Neural cell (in vitro differentiated cells): ENCODE measurements at regions not wholly inside any gene's neighbourhood (a gene's known extent, or its start where the extent isn't known, plus 50 kb on each side); places are given as distances from the start of the nearest gene placed in this dataset.

ENCODE experiments used
- H2AFZ ChIP-seq: fragments of 200-600, 300-800 bp; sonication (generic), shearing (Covaris generic); 2 replicates; pipeline ENCODE4 v1.6.0; 2014; ENCODE audit warnings: low read depth, mild to moderate bottlenecking, antibody characterized with exemption, low read length, moderate library complexity
- H3F3A ChIP-seq: fragments of 200-600 bp; shearing (Covaris generic); 2 replicates; pipeline ENCODE4 v1.6.1; 2016; ENCODE audit warnings: mild to moderate bottlenecking, moderate library complexity, mixed read lengths, antibody characterized with exemption, low read length; ENCODE audit not compliant: insufficient read depth, poor library complexity, severe bottlenecking
- H3K27ac ChIP-seq: fragments of 200-600, 300-800 bp; sonication (generic), shearing (Covaris generic); 2 replicates; pipeline ENCODE4 v1.5.1; 2014; ENCODE audit warnings: mild to moderate bottlenecking, low read length, moderate library complexity
- H3K27me3 ChIP-seq: fragments of 300-800, 200-600 bp; sonication (generic), shearing (Covaris generic); 2 replicates; pipeline ENCODE4 v1.6.0; 2014; ENCODE audit warnings: mild to moderate bottlenecking, low read depth, low read length, moderate library complexity; ENCODE audit not compliant: insufficient read depth
- H3K36me3 ChIP-seq: fragments of 300-800, 200-600 bp; sonication (generic), shearing (Covaris generic); 2 replicates; pipeline ENCODE4 v1.5.1; 2014; ENCODE audit warnings: mild to moderate bottlenecking, antibody characterized with exemption, low read length, moderate library complexity; ENCODE audit not compliant: insufficient read depth
- H3K4me2 ChIP-seq: fragments of 300-800, 200-600 bp; sonication (generic), shearing (Covaris generic); 2 replicates; pipeline ENCODE4 v1.6.0; 2014; ENCODE audit warnings: mild to moderate bottlenecking, low read length
- H3K4me3 ChIP-seq: fragments of 300-800, 200-600 bp; sonication (generic), shearing (Covaris generic); 2 replicates; pipeline ENCODE4 v1.5.1; 2014; ENCODE audit warnings: mild to moderate bottlenecking, low read length, moderate library complexity
- H3K79me2 ChIP-seq: fragments of 200-600 bp; shearing (Covaris generic); replicated peaks from 2 replicates; pipeline ENCODE4 v1.6.0; 2014; ENCODE audit warnings: mild to moderate bottlenecking, low read length, moderate library complexity; ENCODE audit not compliant: insufficient read depth
- H3K9ac ChIP-seq: fragments of 300-800, 200-600 bp; sonication (generic), shearing (Covaris generic); 2 replicates; pipeline ENCODE4 v1.6.1; 2016; ENCODE audit warnings: mild to moderate bottlenecking, low read length, mixed read lengths
- H3K9me2 ChIP-seq: fragments of 200-600 bp; shearing (Covaris generic); 2 replicates; pipeline ENCODE4 v1.6.1; 2016; ENCODE audit warnings: mild to moderate bottlenecking, low read length, mixed read lengths; ENCODE audit not compliant: insufficient read depth
- H3K9me3 ChIP-seq: fragments of 200-600, 300-800 bp; sonication (generic), shearing (Covaris generic); 2 replicates; pipeline ENCODE4 v1.6.1; 2016; ENCODE audit warnings: mild to moderate bottlenecking, mixed run types, low read length, moderate library complexity, mixed read lengths
- H4K20me1 ChIP-seq: fragments of 200-600 bp; shearing (Covaris generic); 2 replicates; pipeline ENCODE4 v1.6.1; 2016; ENCODE audit warnings: mild to moderate bottlenecking, mixed run types; ENCODE audit not compliant: insufficient read depth
- EP300 ChIP-seq: fragments of 450-650 bp; conservative IDR thresholded peaks from 2 replicates; pipeline ENCODE4 v1.6.1; 2014; ENCODE audit warnings: antibody characterized with exemption, mild to moderate bottlenecking, moderate library complexity; ENCODE audit not compliant: poor library complexity, severe bottlenecking
- EZH2 ChIP-seq: fragments of 200-600, 300-800 bp; shearing (Covaris generic), sonication (generic); IDR thresholded peaks from 2 replicates; pipeline ENCODE4 v1.6.1; 2014; ENCODE audit warnings: antibody characterized with exemption, low read length, borderline replicate concordance, mild to moderate bottlenecking; ENCODE audit not compliant: insufficient read depth, poor library complexity, severe bottlenecking
- MXI1 ChIP-seq: fragments of 450-650 bp; conservative IDR thresholded peaks from 2 replicates; pipeline ENCODE4 v1.6.1; 2014; ENCODE audit warnings: antibody characterized with exemption, mild to moderate bottlenecking; ENCODE audit not compliant: poor library complexity, severe bottlenecking
- POLR2AphosphoS5 ChIP-seq: IDR thresholded peaks from 2 replicates; pipeline ENCODE4 v1.6.1; 2012
- RAD21 ChIP-seq: fragments of 450-650 bp; conservative IDR thresholded peaks from 2 replicates; pipeline ENCODE4 v1.6.1; 2014; ENCODE audit warnings: antibody characterized with exemption, mild to moderate bottlenecking, moderate library complexity
- SMC3 ChIP-seq: fragments of 450-650 bp; conservative IDR thresholded peaks from 2 replicates; pipeline ENCODE4 v1.6.1; 2014; ENCODE audit warnings: antibody characterized with exemption, mild to moderate bottlenecking, moderate library complexity; ENCODE audit not compliant: poor library complexity
- TAF1 ChIP-seq: IDR thresholded peaks from 2 replicates; pipeline ENCODE4 v1.6.1; 2012; ENCODE audit warnings: low read depth
- TF ChIP-seq, protein P1 (sequence below): fragments of 450-650 bp; IDR thresholded peaks from 2 replicates; pipeline ENCODE4 v1.5.1; 2014; ENCODE audit warnings: antibody characterized with exemption, mild to moderate bottlenecking, moderate library complexity; ENCODE audit not compliant: poor library complexity, severe bottlenecking
- TF ChIP-seq, protein P2 (sequence below): IDR thresholded peaks from 2 replicates; pipeline ENCODE4 v1.6.1; 2012; ENCODE audit warnings: borderline replicate concordance

DNA sequence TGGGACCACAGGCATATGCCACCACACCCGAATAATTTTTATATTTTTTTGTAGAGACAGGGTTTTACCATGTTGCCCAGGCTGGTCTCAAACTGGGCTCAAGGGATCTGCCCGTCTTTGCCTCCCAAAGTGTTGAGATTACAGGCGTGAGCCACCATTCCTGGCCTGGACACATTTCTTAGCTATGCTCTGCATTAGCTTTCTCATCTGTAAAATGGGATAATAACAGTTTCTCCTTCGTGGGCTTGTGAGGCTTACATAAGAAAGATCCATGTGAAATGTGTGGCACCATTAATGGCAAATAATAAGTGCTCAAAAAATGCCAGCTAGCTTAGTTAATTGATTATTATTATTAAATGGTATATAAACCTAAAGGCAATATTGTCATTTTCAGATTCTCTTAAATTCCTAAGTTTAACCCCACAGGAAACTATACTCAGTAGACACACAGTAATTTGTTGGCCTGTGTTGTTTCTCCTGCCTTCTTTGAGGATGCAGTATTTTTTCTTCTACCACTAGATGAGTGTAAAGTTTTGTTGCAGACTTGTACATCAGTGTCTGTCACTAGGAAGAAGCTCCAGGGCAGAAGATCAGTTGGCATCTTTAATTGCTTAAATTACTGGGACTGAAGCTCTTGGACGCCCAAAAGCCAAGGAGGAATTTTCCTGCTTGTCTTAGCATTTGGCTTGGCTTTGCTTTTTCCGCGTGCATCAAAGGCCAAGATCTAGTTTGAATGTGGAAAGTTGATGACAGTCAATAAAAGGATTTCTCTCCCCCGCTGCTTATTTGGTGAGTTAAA lies 162.3 kb upstream of the ZNF217 start:
- no peak for TF ChIP-seq EZH2
- TF ChIP-seq RAD21, result no peak
- TF ChIP-seq, protein P1, sequence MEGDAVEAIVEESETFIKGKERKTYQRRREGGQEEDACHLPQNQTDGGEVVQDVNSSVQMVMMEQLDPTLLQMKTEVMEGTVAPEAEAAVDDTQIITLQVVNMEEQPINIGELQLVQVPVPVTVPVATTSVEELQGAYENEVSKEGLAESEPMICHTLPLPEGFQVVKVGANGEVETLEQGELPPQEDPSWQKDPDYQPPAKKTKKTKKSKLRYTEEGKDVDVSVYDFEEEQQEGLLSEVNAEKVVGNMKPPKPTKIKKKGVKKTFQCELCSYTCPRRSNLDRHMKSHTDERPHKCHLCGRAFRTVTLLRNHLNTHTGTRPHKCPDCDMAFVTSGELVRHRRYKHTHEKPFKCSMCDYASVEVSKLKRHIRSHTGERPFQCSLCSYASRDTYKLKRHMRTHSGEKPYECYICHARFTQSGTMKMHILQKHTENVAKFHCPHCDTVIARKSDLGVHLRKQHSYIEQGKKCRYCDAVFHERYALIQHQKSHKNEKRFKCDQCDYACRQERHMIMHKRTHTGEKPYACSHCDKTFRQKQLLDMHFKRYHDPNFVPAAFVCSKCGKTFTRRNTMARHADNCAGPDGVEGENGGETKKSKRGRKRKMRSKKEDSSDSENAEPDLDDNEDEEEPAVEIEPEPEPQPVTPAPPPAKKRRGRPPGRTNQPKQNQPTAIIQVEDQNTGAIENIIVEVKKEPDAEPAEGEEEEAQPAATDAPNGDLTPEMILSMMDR, result no peak
- no peak for TF ChIP-seq SMC3
- no peak for TF ChIP-seq POLR2AphosphoS5
- TF ChIP-seq TAF1, result no peak
- TF ChIP-seq MXI1, result no peak
- TF ChIP-seq, protein P2, sequence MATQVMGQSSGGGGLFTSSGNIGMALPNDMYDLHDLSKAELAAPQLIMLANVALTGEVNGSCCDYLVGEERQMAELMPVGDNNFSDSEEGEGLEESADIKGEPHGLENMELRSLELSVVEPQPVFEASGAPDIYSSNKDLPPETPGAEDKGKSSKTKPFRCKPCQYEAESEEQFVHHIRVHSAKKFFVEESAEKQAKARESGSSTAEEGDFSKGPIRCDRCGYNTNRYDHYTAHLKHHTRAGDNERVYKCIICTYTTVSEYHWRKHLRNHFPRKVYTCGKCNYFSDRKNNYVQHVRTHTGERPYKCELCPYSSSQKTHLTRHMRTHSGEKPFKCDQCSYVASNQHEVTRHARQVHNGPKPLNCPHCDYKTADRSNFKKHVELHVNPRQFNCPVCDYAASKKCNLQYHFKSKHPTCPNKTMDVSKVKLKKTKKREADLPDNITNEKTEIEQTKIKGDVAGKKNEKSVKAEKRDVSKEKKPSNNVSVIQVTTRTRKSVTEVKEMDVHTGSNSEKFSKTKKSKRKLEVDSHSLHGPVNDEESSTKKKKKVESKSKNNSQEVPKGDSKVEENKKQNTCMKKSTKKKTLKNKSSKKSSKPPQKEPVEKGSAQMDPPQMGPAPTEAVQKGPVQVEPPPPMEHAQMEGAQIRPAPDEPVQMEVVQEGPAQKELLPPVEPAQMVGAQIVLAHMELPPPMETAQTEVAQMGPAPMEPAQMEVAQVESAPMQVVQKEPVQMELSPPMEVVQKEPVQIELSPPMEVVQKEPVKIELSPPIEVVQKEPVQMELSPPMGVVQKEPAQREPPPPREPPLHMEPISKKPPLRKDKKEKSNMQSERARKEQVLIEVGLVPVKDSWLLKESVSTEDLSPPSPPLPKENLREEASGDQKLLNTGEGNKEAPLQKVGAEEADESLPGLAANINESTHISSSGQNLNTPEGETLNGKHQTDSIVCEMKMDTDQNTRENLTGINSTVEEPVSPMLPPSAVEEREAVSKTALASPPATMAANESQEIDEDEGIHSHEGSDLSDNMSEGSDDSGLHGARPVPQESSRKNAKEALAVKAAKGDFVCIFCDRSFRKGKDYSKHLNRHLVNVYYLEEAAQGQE, result no peak
- TF ChIP-seq EP300, result no peak
- no peak overlapping the region for H2AFZ ChIP-seq

DNA sequence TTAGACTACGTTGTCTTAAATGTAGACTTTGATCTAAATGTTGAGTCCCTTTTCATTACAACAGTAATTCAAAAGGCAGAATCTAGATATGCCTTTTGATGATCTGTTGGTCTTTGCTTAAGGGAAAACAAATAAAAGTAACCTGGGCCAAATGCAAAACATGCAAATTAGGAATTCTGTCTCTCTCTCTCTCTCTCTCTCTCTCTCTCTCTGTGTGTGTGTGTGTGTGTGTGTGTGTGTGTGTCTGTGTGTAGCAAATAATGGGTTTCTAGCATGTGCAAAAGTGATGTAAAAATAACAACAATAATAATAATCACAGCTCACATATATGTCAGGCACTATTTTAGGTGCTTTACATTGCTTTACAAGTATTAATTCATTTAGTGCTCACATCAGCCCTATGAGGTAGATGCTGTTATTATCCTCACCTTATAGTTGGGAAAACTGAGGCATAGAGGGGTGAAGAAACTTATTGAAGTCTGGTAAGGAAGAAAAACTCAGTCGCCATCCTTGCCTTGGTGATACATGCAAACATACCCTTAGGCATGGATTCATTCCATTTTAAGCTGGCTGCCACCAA lies 160.3 kb upstream of the ZNF217 start:
- H2AFZ ChIP-seq, result no peak overlapping the region
- H3K9me2 ChIP-seq, result no peaks in the 10 kb centered on the region
- no peaks in the 10 kb centered on the region for H3K27me3 ChIP-seq
- TF ChIP-seq TAF1, result no peak
- TF ChIP-seq, protein P2, result no peak
- TF ChIP-seq, protein P1, result no peak
- no peak for TF ChIP-seq MXI1
- no peak for TF ChIP-seq SMC3
- TF ChIP-seq EP300, result no peak
- no peak for TF ChIP-seq RAD21
- TF ChIP-seq POLR2AphosphoS5, result no peak
- TF ChIP-seq EZH2, result no peak
- H3K4me2 ChIP-seq, result no peak overlapping the region
- H3K36me3 ChIP-seq, result no peaks in the 10 kb centered on the region
- no peak overlapping the region for H3K4me3 ChIP-seq
- H3K9ac ChIP-seq, result no peak overlapping the region
- H3K79me2 ChIP-seq, result no peaks in the 10 kb centered on the region
- no peak overlapping the region for H3K27ac ChIP-seq
- no peaks in the 10 kb centered on the region for H3K9me3 ChIP-seq
- no peaks in the 10 kb centered on the region for H3F3A ChIP-seq
- H4K20me1 ChIP-seq, result no peaks in the 10 kb centered on the region

More for the DNA sequence above, 162.3 kb upstream of the ZNF217 start:
- Histone ChIP-seq H3K9me3 (no peaks in the 10 kb centered on the region), H3K27ac (no peak overlapping the region), H4K20me1 (no peaks in the 10 kb centered on the region), H3K9me2 (no peaks in the 10 kb centered on the region), H3K27me3 (no peaks in the 10 kb centered on the region), H3K9ac (no peak overlapping the region), H3K4me3 (no peak overlapping the region), H3K36me3 (no peaks in the 10 kb centered on the region), H3F3A (no peaks in the 10 kb centered on the region), H3K79me2 (no peaks in the 10 kb centered on the region), H3K4me2 (no peak overlapping the region)
